K562 (cell line): ENCODE measurements at regions not wholly inside any gene's neighbourhood (a gene's known extent, or its start where the extent isn't known, plus 50 kb on each side); places are given as distances from the start of the nearest gene placed in this dataset.

Source experiments
- ATAC-seq: fragments of 200-7000 bp; cut with Tn5 transposase; 3 replicates; pipeline ENCODE4 v1.9.1; 2020; ENCODE audit warnings: moderate library complexity
- BruUV-seq: library from RNA; stranded (reverse); fragments of 400-500 nt; replicated peaks from 2 replicates; lab custom pipeline; 2021; lab: Mats Ljungman, UMichigan
- CTCF ChIA-PET: fragments of 300-600 bp; formaldehyde crosslinking; extraction: SDS; loops from one replicate; lab custom pipeline; 2021; ENCODE audit warnings: low intra/inter-chr PET ratio; lab: Yijun Ruan, JAX
- POLR2A ChIA-PET: fragments of 300-600, 350-650 bp; sonication (Branson Sonifier 250); formaldehyde crosslinking; extraction: SDS; loops from one replicate; lab custom pipeline; 2021; ENCODE audit warnings: antibody characterized with exemption, inconsistent platforms; lab: Yijun Ruan, JAX
- DNase-seq, 4 experiments: peaks; one replicate each; pipeline versions ENCODE4 v3.0.0 to v3.0.0-alpha.2; 2011 to 2018; ENCODE audit warnings: low spot score in 3 of 4, mixed read lengths in 3 of 4; ENCODE audit errors: extremely low read depth in 1 of 4
- FAIRE-seq: peaks from 2 replicates; lab custom pipeline; 2011; peaks lifted over from hg19 to GRCh38; lab: Jason Lieb, UNC
- H2AFZ ChIP-seq: 2 replicates; pipeline ENCODE4 v1.6.0; 2011; ENCODE audit warnings: low read depth, low read length, control low read depth, inconsistent platforms
- H3K27ac ChIP-seq: fragments of 200-600 bp; 3 replicates; pipeline ENCODE4 v1.8.0; 2011; ENCODE audit warnings: low read depth, mild to moderate bottlenecking, control low read depth, inconsistent platforms, low read length, moderate library complexity, mixed read lengths; ENCODE audit errors: extremely low read depth
- H3K27me3 ChIP-seq, 2 experiments: fragments of 300-600 bp in 1 of 2; 2 replicates in 1 of 2; 3 replicates in 1 of 2; pipeline versions ENCODE4 v1.6.0 to v1.8.0; 2011; ENCODE audit warnings: inconsistent platforms in 2 of 2, low read length in 2 of 2, mild to moderate bottlenecking in 1 of 2, mixed read lengths in 1 of 2, moderate library complexity in 1 of 2; ENCODE audit not compliant: control insufficient read depth in 2 of 2, insufficient read depth in 2 of 2
- H3K36me3 ChIP-seq: fragments of 300-600 bp; 3 replicates; pipeline ENCODE4 v1.8.0; 2011; ENCODE audit warnings: mild to moderate bottlenecking, low read length, inconsistent platforms; ENCODE audit not compliant: control insufficient read depth, insufficient read depth
- H3K4me1 ChIP-seq, 2 experiments: fragments of 200-600 bp in 1 of 2; replicated peaks in 1 of 2; 2 replicates in 1 of 2; 3 replicates in 1 of 2; pipeline versions ENCODE4 v1.5.1 to v1.8.0; 2011; ENCODE audit warnings: inconsistent platforms in 2 of 2, low read length in 2 of 2, mild to moderate bottlenecking in 1 of 2, mixed read lengths in 1 of 2, moderate library complexity in 1 of 2; ENCODE audit not compliant: control insufficient read depth in 2 of 2, insufficient read depth in 2 of 2
- H3K4me2 ChIP-seq: 2 replicates; pipeline ENCODE4 v1.6.1; 2011; ENCODE audit warnings: low read length, control low read depth, inconsistent platforms, mixed read lengths; ENCODE audit not compliant: insufficient read depth
- H3K4me3 ChIP-seq: fragments of 200-600 bp; sonication (generic), shearing (Covaris generic); 2 replicates; pipeline ENCODE4 v1.5.1; 2016; ENCODE audit warnings: control low read depth, inconsistent platforms
- H3K79me2 ChIP-seq: fragments of 200-600 bp; 3 replicates; pipeline ENCODE4 v1.8.0; 2011; ENCODE audit warnings: low read length, inconsistent platforms; ENCODE audit not compliant: control insufficient read depth, insufficient read depth
- H3K9ac ChIP-seq, 2 experiments: 2 replicates each; pipeline versions ENCODE4 v1.6.0 to v1.6.1; 2011; ENCODE audit warnings: low read depth in 2 of 2, low read length in 2 of 2, control low read depth in 1 of 2, inconsistent platforms in 1 of 2, mild to moderate bottlenecking in 1 of 2, mixed read lengths in 1 of 2; ENCODE audit not compliant: insufficient read depth in 1 of 2
- H3K9me1 ChIP-seq: one replicate; pipeline ENCODE4 v1.6.0; 2011; ENCODE audit warnings: inconsistent platforms, mild to moderate bottlenecking, low read length, moderate library complexity; ENCODE audit not compliant: control insufficient read depth, insufficient read depth
- H3K9me3 ChIP-seq: replicated peaks from 2 replicates; pipeline ENCODE4 v1.5.1; 2011; ENCODE audit warnings: low read depth, low read length, inconsistent platforms; ENCODE audit not compliant: control insufficient read depth, insufficient read depth
- H4K20me1 ChIP-seq: replicated peaks from 2 replicates; pipeline ENCODE4 v1.6.1; 2011; ENCODE audit warnings: low read length, inconsistent platforms, mixed read lengths; ENCODE audit not compliant: control insufficient read depth, insufficient read depth
- ADNP ChIP-seq: fragments of 200-800 bp; sonication (Bioruptor generic); IDR thresholded peaks from 2 replicates; pipeline ENCODE4 v1.6.1; 2016; ENCODE audit warnings: missing genetic modification characterization, missing compliant biosample characterization
- TGIF2 ChIP-seq: sonication (generic); formaldehyde crosslinking; IDR thresholded peaks from 2 replicates; pipeline ENCODE4 v1.8.1; 2022; ENCODE audit warnings: mild to moderate bottlenecking, missing genetic modification reagents, moderate library complexity
- ZNF398 ChIP-seq: fragments of 250-450 bp; sonication (Bioruptor Pico); IDR thresholded peaks from 2 replicates; pipeline ENCODE4 v1.8.0; 2021; ENCODE audit warnings: moderate library complexity, mild to moderate bottlenecking, inconsistent platforms
- in situ Hi-C: fragments of 300-500 bp; cut with MboI; formaldehyde crosslinking; loops from 4 replicates; pipeline ENCODE4 v1.15.0; 2018; ENCODE audit warnings: inconsistent platforms, mixed read lengths
- intact Hi-C: fragments of 100-400 bp; cut with micrococcal nuclease; formaldehyde crosslinking; loops from 2 replicates; pipeline ENCODE4 v1.14.2; 2022

GRCh38 chr11:112537846-112538330 lies 277.2 kb upstream of the PLET1 start:
- Histone ChIP-seq H3K27me3 (no peaks in the 10 kb centered on the region), H3K9me1 (no peaks in the 10 kb centered on the region), H2AFZ (no peak overlapping the region), H3K36me3 (no peaks in the 10 kb centered on the region), H3K4me1 (no peaks in the 10 kb centered on the region), H3K4me3 (no peak overlapping the region), H4K20me1 (no peaks in the 10 kb centered on the region; the same call in 1 of the 2 replicates), H3K9me3 (no peaks in the 10 kb centered on the region), H3K9ac (no peak overlapping the region), H3K27ac (no peak overlapping the region), H3K79me2 (no peaks in the 10 kb centered on the region), H3K4me2 (no peak overlapping the region)
- ChIA-PET POLR2A (no interaction called here), CTCF (interaction anchor here (0.5 kb wide), 1 partner anchor 119 kb away, joined by 3 read pairs; no protein-coding TSS in a partner anchor)
- in situ Hi-C loops = no loop called here
- BruUV-seq = no TSS peak
- FAIRE-seq = no peak
- no peak for ATAC-seq
- intact Hi-C loops = no loop called here
- no peak for DNase-seq
- TF ChIP-seq TGIF2 (CRISPR knock-in tag) = no peak
- TF ChIP-seq ADNP (tag) = no peak
- no peak for TF ChIP-seq ZNF398 (CRISPR knock-in tag)
